CD4-positive, alpha-beta T cell (primary cell): ENCODE measurements at regions not wholly inside any gene's neighbourhood (a gene's known extent, or its start where the extent isn't known, plus 50 kb on each side); places are given as distances from the start of the nearest gene placed in this dataset.

ENCODE experiments used
- ATAC-seq: fragments of 200-7000 bp; cut with Tn5 transposase; one replicate; pipeline ENCODE4 v1.10.0; 2022; ENCODE audit warnings: mild to moderate bottlenecking; ENCODE audit not compliant: poor library complexity
- CTCF ChIA-PET: fragments of 350-600 bp; sonication (Branson Sonifier 250); formaldehyde crosslinking; loops from one replicate; lab custom pipeline; 2021; ENCODE audit warnings: antibody characterized with exemption, inconsistent platforms; lab: Charles Lee
- POLR2A ChIA-PET: fragments of 350-600 bp; sonication (Branson Sonifier 250); formaldehyde crosslinking; loops from one replicate; lab custom pipeline; 2021; ENCODE audit warnings: antibody characterized with exemption, inconsistent platforms; lab: Charles Lee
- DNase-seq, 14 experiments: peaks; one replicate each; pipeline ENCODE4 v3.0.0-alpha.2; 2013 to 2020; ENCODE audit warnings: mixed read lengths in 2 of 14
- H3K27ac ChIP-seq, 2 donors: one replicate each; pipeline versions ENCODE4 v1.5.1 to v1.7.0; 2013; ENCODE audit warnings: low read length in 2 of 2, low read depth in 1 of 2, mild to moderate bottlenecking in 1 of 2
- H3K27me3 ChIP-seq, 2 experiments: 1 replicate in 1 of 2; 2 replicates in 1 of 2; pipeline versions ENCODE4 v1.6.1 to v1.7.0; 2013; ENCODE audit warnings: low read length in 2 of 2, control low read depth in 1 of 2, mild to moderate bottlenecking in 1 of 2, moderate library complexity in 1 of 2; ENCODE audit not compliant: insufficient read depth in 2 of 2, control insufficient read depth in 1 of 2
- H3K36me3 ChIP-seq: one replicate; pipeline ENCODE4 v1.6.1; 2013; ENCODE audit warnings: low read length, control low read depth; ENCODE audit not compliant: insufficient read depth
- H3K4me1 ChIP-seq: one replicate; pipeline ENCODE4 v1.6.1; 2013; ENCODE audit warnings: low read length, control low read depth; ENCODE audit not compliant: insufficient read depth
- H3K4me3 ChIP-seq: one replicate; pipeline ENCODE4 v1.5.1; 2013; ENCODE audit warnings: mild to moderate bottlenecking, low read length, moderate library complexity
- H3K9me3 ChIP-seq, 2 experiments: 1 replicate in 1 of 2; 2 replicates in 1 of 2; pipeline versions ENCODE4 v1.6.1 to v1.7.0; 2013; ENCODE audit warnings: low read length in 2 of 2, mild to moderate bottlenecking in 2 of 2, control low read depth in 1 of 2, moderate library complexity in 1 of 2; ENCODE audit not compliant: control insufficient read depth in 1 of 2, insufficient read depth in 1 of 2
- H3K27ac Mint-ChIP-seq: one replicate; pipeline ENCODE4 v1.8.0; 2020; ENCODE audit warnings: mixed read lengths
- H3K27me3 Mint-ChIP-seq: one replicate; pipeline ENCODE4 v1.8.0; 2021; ENCODE audit warnings: mixed read lengths
- H3K36me3 Mint-ChIP-seq: one replicate; pipeline ENCODE4 v1.8.0; 2021; ENCODE audit warnings: low read depth, mixed read lengths
- H3K4me1 Mint-ChIP-seq: one replicate; pipeline ENCODE4 v1.8.0; 2021; ENCODE audit warnings: low read depth, mixed read lengths
- H3K4me3 Mint-ChIP-seq: one replicate; pipeline ENCODE4 v1.8.0; 2020; ENCODE audit warnings: mild to moderate bottlenecking, mixed read lengths
- H3K9me3 Mint-ChIP-seq: one replicate; pipeline ENCODE4 v1.8.0; 2020; ENCODE audit warnings: mixed read lengths
- CTCF ChIP-seq: fragments of 200-600 bp; IDR thresholded peaks from one replicate; pipeline ENCODE4 v1.8.0; 2022; ENCODE audit warnings: antibody characterized with exemption, mild to moderate bottlenecking
- intact Hi-C, 2 experiments: fragments of 100-400 bp; cut with DNase I in 1 of 2; cut with micrococcal nuclease in 1 of 2; formaldehyde crosslinking; loops; one replicate each; pipeline versions ENCODE4 v1.15.1 to v1.9.0; 2023 to 2025; cut with DNase I, micrococcal nuclease

- H3K9me3 Mint-ChIP-seq: peaks cover 4% of the 10 kb centered on the region
- Histone ChIP-seq H3K36me3 (no peaks in the 10 kb centered on the region), H3K27me3 (no peaks in the 10 kb centered on the region), H3K27ac (no peak overlapping the region), H3K9me3 (no peaks in the 10 kb centered on the region), H3K4me3 (no peak overlapping the region), H3K4me1 (no peaks in the 10 kb centered on the region)
- H3K27me3 Mint-ChIP-seq: no peaks in the 10 kb centered on the region
- no peak for TF ChIP-seq CTCF
- ChIA-PET CTCF (no interaction called here), POLR2A (no interaction called here)
- no peak overlapping the region for H3K27ac Mint-ChIP-seq
- H3K4me3 Mint-ChIP-seq: no peak overlapping the region
- intact Hi-C loops: no loop called here
- ATAC-seq: no peak
- no peaks in the 10 kb centered on the region for H3K36me3 Mint-ChIP-seq
- no peaks in the 10 kb centered on the region for H3K4me1 Mint-ChIP-seq
- no peak for DNase-seq
Observed at GRCh38 chr5:52339285-52339684, 448.4 kb upstream of the ITGA1 start.

GRCh38 chr5:52342361-52342760 lies 445.4 kb upstream of the ITGA1 start:
- intact Hi-C loops: no loop called here
- no peaks in the 10 kb centered on the region for H3K36me3 Mint-ChIP-seq
- Histone ChIP-seq H3K27ac (no peak overlapping the region), H3K9me3 (no peaks in the 10 kb centered on the region), H3K36me3 (no peaks in the 10 kb centered on the region), H3K4me3 (no peak overlapping the region), H3K27me3 (no peaks in the 10 kb centered on the region), H3K4me1 (no peaks in the 10 kb centered on the region)
- no peak for TF ChIP-seq CTCF
- no peaks in the 10 kb centered on the region for H3K4me1 Mint-ChIP-seq
- H3K27ac Mint-ChIP-seq: no peak overlapping the region
- ChIA-PET CTCF (no interaction called here), POLR2A (no interaction called here)
- DNase-seq (no peak), ATAC-seq (no peak)
- H3K9me3 Mint-ChIP-seq: peaks cover 7% of the 10 kb centered on the region
- no peaks in the 10 kb centered on the region for H3K27me3 Mint-ChIP-seq
- H3K4me3 Mint-ChIP-seq: no peak overlapping the region

- no peaks in the 10 kb centered on the region for H3K36me3 Mint-ChIP-seq
- Histone ChIP-seq H3K4me3 (no peak overlapping the region), H3K27ac (no peak overlapping the region), H3K4me1 (no peaks in the 10 kb centered on the region), H3K36me3 (no peaks in the 10 kb centered on the region), H3K9me3 (no peaks in the 10 kb centered on the region), H3K27me3 (no peaks in the 10 kb centered on the region)
- TF ChIP-seq CTCF: no peak
- ChIA-PET POLR2A (no interaction called here), CTCF (no interaction called here)
- H3K4me3 Mint-ChIP-seq: no peak overlapping the region
- no peaks in the 10 kb centered on the region for H3K9me3 Mint-ChIP-seq
- H3K27me3 Mint-ChIP-seq: peaks cover 3% of the 10 kb centered on the region
- H3K27ac Mint-ChIP-seq: no peak overlapping the region
- H3K4me1 Mint-ChIP-seq: no peaks in the 10 kb centered on the region
- no peak for ATAC-seq
- intact Hi-C loops: no loop called here
- no peak for DNase-seq
Observed at GRCh38 chr5:52356311-52356918, 431.3 kb upstream of the ITGA1 start.
